GM19467 (cell line): ENCODE measurements at regions not wholly inside any gene's neighbourhood (a gene's known extent, or its start where the extent isn't known, plus 50 kb on each side); places are given as distances from the start of the nearest gene placed in this dataset.
A peak's percentile ranks its signal among the peaks of the same experiment; 100 is the strongest.

ENCODE experiments used
- ATAC-seq: cut with Tn5 transposase; IDR thresholded peaks from one replicate; pipeline ENCODE4 v1.9.1; 2021; ENCODE audit warnings: mild to moderate bottlenecking, moderate library complexity; ENCODE audit not compliant: unreplicated experiment

DNA sequence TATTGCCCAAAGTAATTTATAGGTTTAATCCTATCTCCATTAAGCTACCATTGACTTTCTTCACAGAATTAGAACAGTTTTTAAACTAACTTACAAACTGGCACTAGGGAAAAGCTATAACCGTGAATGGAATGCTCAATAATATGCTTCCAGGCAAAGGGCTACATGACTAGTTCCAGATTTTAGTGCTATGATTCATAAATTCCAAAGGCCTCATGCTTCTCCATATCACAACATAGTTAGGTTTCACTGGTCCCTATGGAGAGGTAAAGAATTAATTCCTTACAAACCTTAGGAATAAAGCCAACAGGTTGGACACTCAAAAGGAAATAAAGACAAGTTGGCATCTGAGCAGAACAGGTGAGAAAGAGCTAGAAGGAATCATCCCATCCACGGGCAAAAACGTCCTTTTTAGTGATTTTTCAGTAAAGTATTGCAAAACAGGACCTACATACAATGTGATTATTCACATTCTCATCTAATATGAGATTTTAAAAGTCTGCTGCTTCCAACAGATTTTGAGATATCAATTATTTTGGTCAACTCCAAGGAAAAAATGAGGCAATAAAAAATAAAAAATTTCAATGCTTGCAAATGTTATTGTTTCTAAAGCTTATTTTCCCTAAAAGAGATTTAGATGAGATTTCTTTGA lies 97.0 kb upstream of the TARS1 start:
- ATAC-seq: no peak

GRCh38 chr5:33346534-33346933 lies 94.2 kb upstream of the TARS1 start:
- ATAC-seq: peak; percentile 66

DNA sequence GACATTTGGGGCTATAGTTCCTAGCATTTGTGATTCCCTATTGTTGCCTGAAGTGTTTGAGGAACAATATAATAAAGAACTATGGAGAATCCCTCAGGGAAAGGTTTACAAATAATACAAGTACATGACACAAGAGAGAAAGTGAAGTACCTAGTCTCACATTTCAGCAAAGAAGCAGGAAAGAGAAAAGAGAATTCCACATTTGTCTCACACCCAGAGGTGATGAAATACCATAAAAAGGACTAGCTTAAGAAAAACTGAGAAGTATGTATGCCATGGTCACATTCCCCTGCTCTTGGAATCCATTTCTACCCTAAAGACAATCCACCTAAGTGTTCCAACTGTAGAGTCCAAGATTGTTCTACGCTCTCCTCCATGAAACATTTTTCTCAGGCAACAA lies 79.0 kb upstream of the TARS1 start:
- ATAC-seq: no peak

- ATAC-seq: no peak
These were observed 77.8 kb upstream of the TARS1 start for GRCh38 chr5:33362915-33363314.

GRCh38 chr5:33363537-33363936 lies 77.2 kb upstream of the TARS1 start:
- no peak for ATAC-seq

DNA sequence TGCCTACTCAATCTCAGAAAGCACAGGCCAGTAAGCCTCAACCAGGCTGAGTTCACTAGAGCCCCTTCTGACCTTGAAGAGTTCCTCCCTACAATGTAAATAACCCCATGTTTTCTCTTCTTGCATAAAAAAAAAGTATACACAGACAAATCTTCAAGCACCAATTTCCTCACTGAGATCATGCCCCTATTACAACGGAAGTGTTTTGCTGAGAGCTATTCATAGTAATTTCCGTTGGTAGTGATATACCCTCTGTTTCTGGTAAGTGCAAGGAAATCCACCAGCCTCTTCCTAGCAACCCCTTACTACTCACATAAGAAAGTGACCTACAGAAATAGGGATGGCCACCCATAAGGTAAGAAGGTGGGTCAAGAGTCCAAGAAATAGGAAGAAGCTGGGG lies 76.4 kb upstream of the TARS1 start:
- ATAC-seq: no peak

DNA sequence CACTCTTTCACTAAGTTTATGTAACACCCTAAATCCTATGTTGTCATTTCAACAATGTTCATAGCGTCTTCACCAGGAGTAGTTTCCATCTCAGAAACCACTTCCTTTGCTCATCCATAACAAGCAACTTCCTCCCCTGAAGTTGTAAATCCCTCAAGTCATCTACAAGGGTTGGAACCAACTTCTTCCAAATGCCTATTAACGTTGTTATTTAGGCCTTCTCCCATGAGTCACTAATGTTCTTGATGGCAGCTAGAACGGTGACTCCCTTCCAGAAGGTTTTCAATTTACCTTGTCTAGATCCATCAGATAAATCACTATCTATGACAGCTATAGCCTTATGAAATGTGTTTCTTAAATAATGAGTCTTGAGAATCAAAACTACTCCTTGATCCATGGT lies 73.3 kb upstream of the TARS1 start:
- no peak for ATAC-seq

- ATAC-seq: no peak
These were observed 71.0 kb upstream of the TARS1 start for GRCh38 chr5:33369485-33370465.

DNA sequence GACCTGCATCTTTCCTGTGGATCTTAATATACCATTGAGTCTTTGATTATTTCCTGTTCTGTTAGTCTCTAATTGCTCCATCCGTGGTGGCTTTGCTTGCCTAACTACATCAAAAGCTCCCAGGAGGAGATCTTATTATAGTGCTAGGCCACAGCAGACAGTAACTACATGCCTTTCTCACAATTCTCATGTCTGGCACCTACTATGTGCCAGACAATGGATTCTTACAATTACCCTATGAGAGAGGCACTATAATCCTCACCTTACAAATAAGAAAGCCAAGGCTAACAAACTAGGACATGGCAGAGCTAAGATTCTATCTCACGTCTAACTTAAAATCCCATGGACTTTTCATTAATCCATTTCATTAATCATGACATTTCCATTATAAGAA lies 70.3 kb upstream of the TARS1 start:
- ATAC-seq: no peak

DNA sequence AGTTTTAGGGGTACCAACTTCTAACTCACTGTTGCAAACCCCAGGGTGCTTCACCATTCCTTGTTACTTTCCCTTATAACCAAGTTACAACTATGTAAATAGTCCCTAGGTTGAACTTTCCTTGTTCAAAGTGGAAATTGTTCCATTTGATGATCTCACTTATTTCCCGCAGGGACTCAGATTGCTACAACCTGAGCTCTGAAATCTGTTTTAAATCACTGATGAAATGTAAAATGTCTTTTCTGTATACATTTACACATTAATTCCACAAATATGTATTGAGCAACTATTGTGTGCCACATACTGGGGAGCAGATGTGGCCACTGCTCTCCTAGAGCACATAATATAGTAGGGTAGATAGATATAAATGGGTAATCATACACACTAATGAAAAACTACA lies 69.1 kb upstream of the TARS1 start:
- no peak for ATAC-seq

DNA sequence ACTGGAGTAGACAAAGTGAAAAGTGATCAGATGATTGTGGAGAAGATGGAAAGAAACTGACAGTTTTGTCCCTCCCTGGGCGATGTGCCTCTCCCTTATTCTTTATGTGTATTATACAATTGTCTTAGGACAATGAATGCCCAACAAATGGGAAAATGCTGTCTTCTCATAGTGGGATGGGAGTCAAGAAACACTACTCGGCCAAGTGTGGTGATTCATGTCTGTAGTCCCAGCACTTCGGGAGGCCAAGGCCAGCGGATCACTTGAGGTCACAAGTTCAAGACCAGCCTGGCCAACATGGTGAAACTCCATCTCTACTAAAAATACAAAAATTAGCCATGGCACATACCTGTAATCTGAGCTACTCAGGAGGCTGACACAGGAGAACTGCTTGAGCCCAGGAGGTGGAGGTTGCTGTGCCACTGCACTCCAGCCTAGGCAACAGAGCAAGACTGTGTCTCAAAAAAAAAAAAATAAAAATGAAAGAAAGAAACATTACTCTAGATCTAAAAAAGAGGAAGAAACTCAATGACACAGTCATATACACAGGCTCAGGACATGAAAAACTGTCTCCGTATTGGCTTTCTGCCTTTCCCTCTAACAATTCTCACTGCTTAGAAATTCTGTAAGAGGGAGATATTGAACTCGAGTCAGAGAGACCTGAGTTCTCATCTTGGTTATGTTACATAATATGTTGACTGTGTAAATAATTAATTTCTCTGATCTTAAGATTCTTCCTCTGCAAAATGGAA lies 67.9 kb upstream of the TARS1 start:
- no peak for ATAC-seq

DNA sequence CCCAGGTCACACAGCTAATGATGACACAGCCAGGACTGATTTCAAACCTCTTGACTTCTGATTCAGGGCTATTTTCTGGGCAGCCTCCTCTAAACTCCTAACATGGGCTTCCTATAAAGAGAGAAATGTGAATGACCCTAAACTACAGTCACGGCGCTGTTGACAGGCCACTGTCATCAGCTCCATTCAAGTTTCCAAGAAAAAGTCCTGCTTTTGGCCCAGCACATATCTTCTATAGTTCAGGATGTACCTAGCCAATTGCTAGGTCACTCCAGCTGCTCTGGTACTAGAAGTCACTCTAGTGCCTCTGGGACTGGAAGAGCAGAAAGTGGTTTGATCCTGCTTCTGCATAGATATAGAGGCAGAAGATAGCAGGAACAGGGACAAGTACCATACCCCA lies 64.9 kb upstream of the TARS1 start:
- ATAC-seq: no peak

GRCh38 chr5:33379757-33380156 lies 61.0 kb upstream of the TARS1 start:
- no peak for ATAC-seq

DNA sequence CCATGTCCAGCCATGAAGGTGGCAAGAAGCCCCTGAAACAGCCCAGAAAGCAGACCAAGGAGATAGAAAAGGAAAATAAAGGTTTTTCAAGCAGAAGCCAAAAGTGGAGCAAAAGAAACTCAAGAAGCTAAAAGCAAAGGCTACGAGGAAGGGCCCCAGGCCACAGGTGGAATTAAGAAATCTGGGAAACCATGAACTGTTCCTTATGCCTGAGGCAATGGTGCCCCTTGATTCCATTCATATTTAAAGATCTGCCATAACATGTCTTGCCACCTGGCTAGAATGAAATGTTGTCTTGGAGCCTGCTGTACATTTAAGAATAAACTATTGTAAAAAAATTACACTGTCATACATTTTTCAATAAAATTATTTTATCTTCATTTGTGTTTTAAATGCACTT lies 59.5 kb upstream of the TARS1 start:
- ATAC-seq: no peak
